GM19351 (cell line): ENCODE measurements at regions not wholly inside any gene's neighbourhood (a gene's known extent, or its start where the extent isn't known, plus 50 kb on each side); places are given as distances from the start of the nearest gene placed in this dataset.

ENCODE experiments used
- ATAC-seq: cut with Tn5 transposase; IDR thresholded peaks from one replicate; pipeline ENCODE4 v1.9.1; 2021; ENCODE audit warnings: mild to moderate bottlenecking, moderate library complexity; ENCODE audit not compliant: unreplicated experiment

DNA sequence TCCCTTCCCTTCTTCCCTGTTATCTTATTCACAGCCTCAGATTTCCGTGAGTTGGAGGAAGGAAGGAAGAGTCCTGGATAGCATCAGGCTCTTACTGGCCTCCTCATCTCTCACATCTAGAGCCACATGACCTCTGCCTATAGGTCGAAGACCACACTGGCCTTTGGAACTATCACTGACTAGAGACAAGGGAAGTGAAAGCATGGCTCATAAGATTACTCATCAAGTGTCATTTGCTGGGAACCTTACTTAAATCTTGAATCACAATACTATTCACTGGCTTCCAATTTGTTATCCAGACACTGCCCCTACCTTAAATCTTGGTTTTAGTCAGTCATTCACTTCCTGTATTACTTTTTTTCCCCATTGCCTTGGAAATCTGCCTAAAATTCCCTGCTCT lies 61.6 kb upstream of the MTMR8 start:
- ATAC-seq = peak; percentile 98

DNA sequence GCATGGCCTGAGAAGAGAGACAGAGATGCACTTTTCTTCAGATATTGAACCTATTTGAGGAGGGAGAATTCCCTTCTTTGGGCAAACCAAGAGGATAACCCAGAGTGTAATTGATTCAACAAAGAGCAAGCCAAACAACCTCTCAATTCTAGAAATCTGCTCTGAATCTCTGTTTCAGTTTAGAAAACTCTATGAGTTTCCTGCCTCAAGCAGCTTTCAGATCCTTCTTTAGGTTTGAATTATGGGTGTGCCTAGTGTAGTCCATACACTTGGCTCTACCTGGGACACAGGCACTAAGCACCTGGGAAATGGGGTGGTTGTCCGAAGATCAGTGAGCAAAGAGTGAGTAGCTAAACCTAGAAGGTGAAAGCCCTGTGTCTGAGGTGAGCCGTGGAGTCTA lies 52.0 kb upstream of the MTMR8 start:
- ATAC-seq = no peak
